Vagina (tissue), 2 donors: ENCODE measurements at regions not wholly inside any gene's neighbourhood (a gene's known extent, or its start where the extent isn't known, plus 50 kb on each side); places are given as distances from the start of the nearest gene placed in this dataset.

ENCODE experiments used
- POLR2AphosphoS5 ChIP-seq, 2 donors: sonication (generic); formaldehyde crosslinking; IDR thresholded peaks; one replicate each; pipeline ENCODE4 v1.9.0; 2017; ENCODE audit warnings: antibody characterized with exemption in 2 of 2, mild to moderate bottlenecking in 2 of 2, low read depth in 1 of 2; ENCODE audit not compliant: insufficient read depth in 1 of 2
- TF ChIP-seq, protein P1 (sequence below), 3 experiments: fragments of 450-650 bp in 2 of 3; fragments of 200-600 bp in 1 of 3; sonication (generic) in 1 of 3; IDR thresholded peaks; one replicate each; pipeline ENCODE4 v1.5.1; 2017 to 2019; ENCODE audit warnings: antibody characterized with exemption in 3 of 3, mild to moderate bottlenecking in 2 of 3, moderate library complexity in 2 of 3

DNA sequence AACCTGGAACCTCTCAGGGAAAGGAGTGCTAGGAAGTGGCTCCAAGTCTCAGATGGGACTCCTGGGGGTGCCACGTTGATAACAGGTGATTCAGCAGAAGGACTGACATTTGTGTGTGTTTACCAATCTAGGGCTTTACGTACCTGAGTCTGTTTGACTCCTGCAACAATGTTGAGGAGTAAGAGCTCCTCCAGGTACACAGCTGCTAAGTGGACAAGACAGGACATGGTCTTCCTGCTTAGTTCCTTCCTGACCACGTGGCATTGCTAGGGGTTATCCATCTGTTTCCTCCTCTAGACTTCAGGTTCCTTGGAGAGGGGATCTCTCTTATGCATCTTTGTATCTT is 164.5 kb upstream of the SLC24A3 start:
- TF ChIP-seq, protein P1, sequence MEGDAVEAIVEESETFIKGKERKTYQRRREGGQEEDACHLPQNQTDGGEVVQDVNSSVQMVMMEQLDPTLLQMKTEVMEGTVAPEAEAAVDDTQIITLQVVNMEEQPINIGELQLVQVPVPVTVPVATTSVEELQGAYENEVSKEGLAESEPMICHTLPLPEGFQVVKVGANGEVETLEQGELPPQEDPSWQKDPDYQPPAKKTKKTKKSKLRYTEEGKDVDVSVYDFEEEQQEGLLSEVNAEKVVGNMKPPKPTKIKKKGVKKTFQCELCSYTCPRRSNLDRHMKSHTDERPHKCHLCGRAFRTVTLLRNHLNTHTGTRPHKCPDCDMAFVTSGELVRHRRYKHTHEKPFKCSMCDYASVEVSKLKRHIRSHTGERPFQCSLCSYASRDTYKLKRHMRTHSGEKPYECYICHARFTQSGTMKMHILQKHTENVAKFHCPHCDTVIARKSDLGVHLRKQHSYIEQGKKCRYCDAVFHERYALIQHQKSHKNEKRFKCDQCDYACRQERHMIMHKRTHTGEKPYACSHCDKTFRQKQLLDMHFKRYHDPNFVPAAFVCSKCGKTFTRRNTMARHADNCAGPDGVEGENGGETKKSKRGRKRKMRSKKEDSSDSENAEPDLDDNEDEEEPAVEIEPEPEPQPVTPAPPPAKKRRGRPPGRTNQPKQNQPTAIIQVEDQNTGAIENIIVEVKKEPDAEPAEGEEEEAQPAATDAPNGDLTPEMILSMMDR (IDR thresholded peaks at IDR 0.05): no peak
- no peak for TF ChIP-seq POLR2AphosphoS5 (IDR thresholded peaks at IDR 0.05; ENCODE audit: insufficient read depth in 1 of 2, low read depth in 1 of 2)
